Endothelial cell of umbilical vein (primary cell): ENCODE measurements at regions not wholly inside any gene's neighbourhood (a gene's known extent, or its start where the extent isn't known, plus 50 kb on each side); places are given as distances from the start of the nearest gene placed in this dataset.

Experiments used
- BruUV-seq: library from RNA; stranded (reverse); fragments of 400-500 nt; replicated peaks from 2 replicates; lab custom pipeline; 2021; lab: Mats Ljungman, UMichigan
- CTCF ChIA-PET: fragments of 300-600, 350-600 bp; sonication (Branson Sonifier 250); formaldehyde crosslinking; loops from one replicate; lab custom pipeline; 2021; ENCODE audit warnings: antibody characterized with exemption, inconsistent platforms; lab: Charles Lee
- POLR2A ChIA-PET: fragments of 300-600, 350-600 bp; sonication (Branson Sonifier 250); formaldehyde crosslinking; loops from one replicate; lab custom pipeline; 2021; ENCODE audit warnings: antibody characterized with exemption, inconsistent platforms; lab: Charles Lee
- DNase-seq: peaks from one replicate; pipeline ENCODE4 v3.0.0-alpha.2; 2011; ENCODE audit warnings: low read depth, low spot score
- FAIRE-seq: peaks from 2 replicates; lab custom pipeline; 2011; peaks lifted over from hg19 to GRCh38; lab: Jason Lieb, UNC
- H2AFZ ChIP-seq: 2 replicates; pipeline ENCODE4 v1.6.0; 2012; ENCODE audit warnings: low read depth, low read length, control low read depth, inconsistent platforms
- H3K27ac ChIP-seq: 2 replicates; pipeline ENCODE4 v1.5.1; 2011; ENCODE audit warnings: low read depth, mild to moderate bottlenecking, control low read depth, low read length, moderate library complexity; ENCODE audit not compliant: insufficient read depth
- H3K27me3 ChIP-seq, 2 experiments: 2 replicates each; pipeline versions ENCODE4 v1.6.0 to v1.6.1; 2011; ENCODE audit warnings: low read length in 2 of 2, mixed read lengths in 1 of 2; ENCODE audit not compliant: control insufficient read depth in 2 of 2, insufficient read depth in 2 of 2
- H3K36me3 ChIP-seq, 2 experiments: 2 replicates in 1 of 2; 3 replicates in 1 of 2; pipeline ENCODE4 v1.5.1; 2011; ENCODE audit warnings: low read length in 2 of 2, mild to moderate bottlenecking in 1 of 2, moderate library complexity in 1 of 2; ENCODE audit not compliant: control insufficient read depth in 2 of 2, insufficient read depth in 2 of 2; ENCODE audit errors: extremely low read depth in 1 of 2
- H3K4me1 ChIP-seq: 3 replicates; pipeline ENCODE4 v1.5.1; 2011; ENCODE audit warnings: mild to moderate bottlenecking, low read length; ENCODE audit not compliant: control insufficient read depth, insufficient read depth; ENCODE audit errors: extremely low read depth
- H3K4me2 ChIP-seq: 2 replicates; pipeline ENCODE4 v1.6.1; 2011; ENCODE audit warnings: low read length, control low read depth, mixed read lengths; ENCODE audit not compliant: insufficient read depth
- H3K4me3 ChIP-seq, 3 experiments: fragments of 200-600 bp in 1 of 3; sonication (generic), shearing (Covaris generic) in 1 of 3; replicated peaks in 1 of 3; 2 replicates each; pipeline ENCODE4 v1.5.1; 2011 to 2016; ENCODE audit warnings: control low read depth in 3 of 3, low read length in 3 of 3, mild to moderate bottlenecking in 2 of 3, inconsistent platforms in 1 of 3, low read depth in 1 of 3, moderate library complexity in 1 of 3; ENCODE audit not compliant: insufficient read depth in 1 of 3
- H3K79me2 ChIP-seq: 2 replicates; pipeline ENCODE4 v1.6.0; 2012; ENCODE audit warnings: low read length, inconsistent platforms; ENCODE audit not compliant: control insufficient read depth, insufficient read depth
- H3K9ac ChIP-seq: replicated peaks from 2 replicates; pipeline ENCODE3; 2011; ENCODE audit warnings: low read length, control low read depth; ENCODE audit not compliant: insufficient read depth; ENCODE audit errors: extremely low read depth
- H3K9me1 ChIP-seq: replicated peaks from 3 replicates; pipeline ENCODE4 v1.6.0; 2011; ENCODE audit warnings: mild to moderate bottlenecking, low read length; ENCODE audit not compliant: control insufficient read depth, insufficient read depth; ENCODE audit errors: extremely low read depth
- H3K9me3 ChIP-seq: replicated peaks from 2 replicates; pipeline ENCODE4 v1.5.1; 2012; ENCODE audit warnings: low read length, inconsistent platforms; ENCODE audit not compliant: control insufficient read depth, insufficient read depth
- H4K20me1 ChIP-seq: replicated peaks from 2 replicates; pipeline ENCODE3; 2011; ENCODE audit warnings: mild to moderate bottlenecking, low read length; ENCODE audit not compliant: control insufficient read depth, insufficient read depth; ENCODE audit errors: extremely low read depth
- EZH2 ChIP-seq: IDR thresholded peaks from 2 replicates; pipeline ENCODE4 v1.6.1; 2012; ENCODE audit warnings: borderline replicate concordance, low read depth, mild to moderate bottlenecking, moderate library complexity, low read length, inconsistent platforms; ENCODE audit not compliant: severe bottlenecking
- FOS ChIP-seq: IDR thresholded peaks from 2 replicates; pipeline ENCODE4 v1.6.1; 2011; ENCODE audit warnings: mild to moderate bottlenecking, low read length, moderate library complexity, borderline replicate concordance; ENCODE audit not compliant: insufficient read depth
- JUN ChIP-seq: IDR thresholded peaks from 2 replicates; pipeline ENCODE4 v1.6.1; 2011; ENCODE audit warnings: borderline replicate concordance, low read depth; ENCODE audit not compliant: insufficient read length, insufficient read depth
- POLR2A ChIP-seq: IDR thresholded peaks from 2 replicates; pipeline ENCODE4 v1.6.1; 2012; ENCODE audit warnings: low read depth, mild to moderate bottlenecking, control low read depth, low read length
- POLR2AphosphoS5 ChIP-seq: IDR thresholded peaks from 2 replicates; pipeline ENCODE4 v1.6.1; 2012; ENCODE audit warnings: low read depth, mild to moderate bottlenecking, control low read depth, low read length, moderate library complexity; ENCODE audit not compliant: insufficient read depth
- dilution Hi-C: fragments of 300-500 bp; cut with MboI; formaldehyde crosslinking; loops from one replicate; pipeline ENCODE4 v1.15.0; 2019; ENCODE audit warnings: low sequenced_read_pairs; ENCODE audit not compliant: extremely low pct_ligation_motif_present
- intact Hi-C: fragments of 100-400 bp; cut with micrococcal nuclease; formaldehyde crosslinking; loops from one replicate; pipeline ENCODE4 v1.10.0; 2022
- TF ChIP-seq, protein P1 (sequence below), 2 donors: IDR thresholded peaks; 1 replicate in 1 of 2; 2 replicates in 1 of 2; pipeline ENCODE4 v1.5.1; 2011; ENCODE audit warnings: low read length in 2 of 2, mild to moderate bottlenecking in 2 of 2, moderate library complexity in 2 of 2, control low read depth in 1 of 2, inconsistent platforms in 1 of 2, low read depth in 1 of 2; ENCODE audit not compliant: insufficient read depth in 1 of 2; ENCODE audit errors: extremely low read depth in 1 of 2
- TF ChIP-seq, protein P2 (sequence below): IDR thresholded peaks from 2 replicates; pipeline ENCODE4 v1.6.1; 2011; ENCODE audit not compliant: insufficient read depth, insufficient read length

DNA sequence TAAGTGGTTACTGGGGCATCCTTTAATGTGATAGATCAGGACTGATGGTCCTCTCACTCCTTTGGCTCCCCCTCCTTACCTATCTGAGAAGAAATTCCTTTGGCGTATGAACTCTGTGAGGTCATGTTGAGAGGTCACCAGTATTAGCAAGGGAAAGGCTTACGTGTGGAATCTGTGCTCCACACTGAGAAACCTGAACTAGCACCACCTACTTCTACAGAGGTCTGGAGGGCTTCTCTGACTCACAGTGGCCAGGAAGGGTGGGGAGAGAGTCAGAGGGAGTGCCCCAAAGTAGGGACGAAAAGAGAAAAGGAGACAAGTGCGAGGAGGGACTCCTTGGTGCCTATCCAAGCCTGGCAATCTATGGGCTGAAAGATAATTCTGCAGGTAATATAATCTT lies 348.6 kb downstream of the TNS1 start:
- no peaks in the 10 kb centered on the region for H3K36me3 ChIP-seq
- H3K4me3 ChIP-seq = no peak overlapping the region
- no peaks in the 10 kb centered on the region for H3K9me1 ChIP-seq
- no TSS peak for BruUV-seq
- H4K20me1 ChIP-seq = no peaks in the 10 kb centered on the region
- no peaks in the 10 kb centered on the region for H3K27me3 ChIP-seq
- intact Hi-C loops (no loop called here), dilution Hi-C loops (no loop called here)
- ChIA-PET CTCF (interaction anchor here (1.1 to 5.5 kb wide), 4 partner anchors 19 to 102 kb away, joined by 3 to 58 read pairs (median 8); no protein-coding TSS in a partner anchor), POLR2A (no interaction called here)
- no peaks in the 10 kb centered on the region for H3K9me3 ChIP-seq
- no peak overlapping the region for H2AFZ ChIP-seq
- H3K27ac ChIP-seq = no peak overlapping the region
- H3K79me2 ChIP-seq = no peaks in the 10 kb centered on the region
- no peak for FAIRE-seq
- TF ChIP-seq EZH2 (no peak), JUN (no peak), POLR2AphosphoS5 (no peak), FOS (no peak), POLR2A (no peak)
- TF ChIP-seq, protein P1, sequence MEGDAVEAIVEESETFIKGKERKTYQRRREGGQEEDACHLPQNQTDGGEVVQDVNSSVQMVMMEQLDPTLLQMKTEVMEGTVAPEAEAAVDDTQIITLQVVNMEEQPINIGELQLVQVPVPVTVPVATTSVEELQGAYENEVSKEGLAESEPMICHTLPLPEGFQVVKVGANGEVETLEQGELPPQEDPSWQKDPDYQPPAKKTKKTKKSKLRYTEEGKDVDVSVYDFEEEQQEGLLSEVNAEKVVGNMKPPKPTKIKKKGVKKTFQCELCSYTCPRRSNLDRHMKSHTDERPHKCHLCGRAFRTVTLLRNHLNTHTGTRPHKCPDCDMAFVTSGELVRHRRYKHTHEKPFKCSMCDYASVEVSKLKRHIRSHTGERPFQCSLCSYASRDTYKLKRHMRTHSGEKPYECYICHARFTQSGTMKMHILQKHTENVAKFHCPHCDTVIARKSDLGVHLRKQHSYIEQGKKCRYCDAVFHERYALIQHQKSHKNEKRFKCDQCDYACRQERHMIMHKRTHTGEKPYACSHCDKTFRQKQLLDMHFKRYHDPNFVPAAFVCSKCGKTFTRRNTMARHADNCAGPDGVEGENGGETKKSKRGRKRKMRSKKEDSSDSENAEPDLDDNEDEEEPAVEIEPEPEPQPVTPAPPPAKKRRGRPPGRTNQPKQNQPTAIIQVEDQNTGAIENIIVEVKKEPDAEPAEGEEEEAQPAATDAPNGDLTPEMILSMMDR (IDR thresholded peaks at IDR 0.05; ENCODE audit: extremely low read depth in 1 of 2, insufficient read depth in 1 of 2, low read depth in 1 of 2, low read length in 2 of 2) = no peak
- TF ChIP-seq, protein P2, sequence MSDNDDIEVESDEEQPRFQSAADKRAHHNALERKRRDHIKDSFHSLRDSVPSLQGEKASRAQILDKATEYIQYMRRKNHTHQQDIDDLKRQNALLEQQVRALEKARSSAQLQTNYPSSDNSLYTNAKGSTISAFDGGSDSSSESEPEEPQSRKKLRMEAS = no peak
- no peak overlapping the region for H3K4me2 ChIP-seq
- H3K9ac ChIP-seq = no peak overlapping the region
- H3K4me1 ChIP-seq = no peaks in the 10 kb centered on the region
- no peak for DNase-seq
